Ishikawa (cell line): ENCODE measurements at regions not wholly inside any gene's neighbourhood (a gene's known extent, or its start where the extent isn't known, plus 50 kb on each side); places are given as distances from the start of the nearest gene placed in this dataset.

Source experiments
- CEBPB ChIP-seq: IDR thresholded peaks from 2 replicates; pipeline ENCODE4 v1.6.1; 2012
- CREB1 ChIP-seq: IDR thresholded peaks from 2 replicates; pipeline ENCODE4 v1.6.1; 2012; ENCODE audit warnings: low read depth
- EP300 ChIP-seq: IDR thresholded peaks from 2 replicates; pipeline ENCODE4 v1.6.1; 2012; ENCODE audit warnings: borderline replicate concordance
- MAX ChIP-seq: IDR thresholded peaks from 2 replicates; pipeline ENCODE4 v1.6.1; 2012
- RAD21 ChIP-seq: IDR thresholded peaks from 2 replicates; pipeline ENCODE4 v1.6.1; 2012; ENCODE audit warnings: low read depth
- TAF1 ChIP-seq: IDR thresholded peaks from 2 replicates; pipeline ENCODE4 v1.6.1; 2012; ENCODE audit warnings: low read depth, mild to moderate bottlenecking
- TCF12 ChIP-seq: IDR thresholded peaks from 2 replicates; pipeline ENCODE4 v1.6.1; 2012; ENCODE audit warnings: low read depth
- YY1 ChIP-seq: IDR thresholded peaks from 2 replicates; pipeline ENCODE4 v1.6.1; 2012; ENCODE audit warnings: low read depth
- TF ChIP-seq, protein P1 (sequence below): IDR thresholded peaks from 2 replicates; pipeline ENCODE4 v1.6.1; 2012; ENCODE audit warnings: low read depth, mild to moderate bottlenecking
- TF ChIP-seq, protein P2 (sequence below): IDR thresholded peaks from 2 replicates; pipeline ENCODE4 v1.6.1; 2012

DNA sequence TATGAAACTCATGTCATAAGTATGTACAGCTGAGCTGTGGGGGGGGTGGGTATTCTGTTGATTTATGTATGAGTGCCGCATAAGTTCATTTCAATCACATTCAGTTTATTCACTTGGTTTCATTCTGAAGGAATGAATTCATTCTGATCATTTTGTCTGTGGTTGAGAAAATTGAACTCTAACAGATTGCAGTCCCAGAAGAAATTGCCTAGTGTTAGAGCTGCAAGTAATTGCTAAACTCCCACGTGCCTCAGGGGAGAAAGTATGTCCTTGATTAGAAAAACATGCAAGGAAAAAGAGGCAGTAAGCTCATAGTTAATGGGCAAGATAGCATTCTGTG lies 442.4 kb upstream of the MGAT4C start:
- TF ChIP-seq CREB1 (no peak), CEBPB (no peak), EP300 (no peak), TCF12 (no peak), RAD21 (no peak), YY1 (no peak), TAF1 (no peak), MAX (no peak)
- TF ChIP-seq, protein P1, sequence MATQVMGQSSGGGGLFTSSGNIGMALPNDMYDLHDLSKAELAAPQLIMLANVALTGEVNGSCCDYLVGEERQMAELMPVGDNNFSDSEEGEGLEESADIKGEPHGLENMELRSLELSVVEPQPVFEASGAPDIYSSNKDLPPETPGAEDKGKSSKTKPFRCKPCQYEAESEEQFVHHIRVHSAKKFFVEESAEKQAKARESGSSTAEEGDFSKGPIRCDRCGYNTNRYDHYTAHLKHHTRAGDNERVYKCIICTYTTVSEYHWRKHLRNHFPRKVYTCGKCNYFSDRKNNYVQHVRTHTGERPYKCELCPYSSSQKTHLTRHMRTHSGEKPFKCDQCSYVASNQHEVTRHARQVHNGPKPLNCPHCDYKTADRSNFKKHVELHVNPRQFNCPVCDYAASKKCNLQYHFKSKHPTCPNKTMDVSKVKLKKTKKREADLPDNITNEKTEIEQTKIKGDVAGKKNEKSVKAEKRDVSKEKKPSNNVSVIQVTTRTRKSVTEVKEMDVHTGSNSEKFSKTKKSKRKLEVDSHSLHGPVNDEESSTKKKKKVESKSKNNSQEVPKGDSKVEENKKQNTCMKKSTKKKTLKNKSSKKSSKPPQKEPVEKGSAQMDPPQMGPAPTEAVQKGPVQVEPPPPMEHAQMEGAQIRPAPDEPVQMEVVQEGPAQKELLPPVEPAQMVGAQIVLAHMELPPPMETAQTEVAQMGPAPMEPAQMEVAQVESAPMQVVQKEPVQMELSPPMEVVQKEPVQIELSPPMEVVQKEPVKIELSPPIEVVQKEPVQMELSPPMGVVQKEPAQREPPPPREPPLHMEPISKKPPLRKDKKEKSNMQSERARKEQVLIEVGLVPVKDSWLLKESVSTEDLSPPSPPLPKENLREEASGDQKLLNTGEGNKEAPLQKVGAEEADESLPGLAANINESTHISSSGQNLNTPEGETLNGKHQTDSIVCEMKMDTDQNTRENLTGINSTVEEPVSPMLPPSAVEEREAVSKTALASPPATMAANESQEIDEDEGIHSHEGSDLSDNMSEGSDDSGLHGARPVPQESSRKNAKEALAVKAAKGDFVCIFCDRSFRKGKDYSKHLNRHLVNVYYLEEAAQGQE: no peak
- TF ChIP-seq, protein P2, sequence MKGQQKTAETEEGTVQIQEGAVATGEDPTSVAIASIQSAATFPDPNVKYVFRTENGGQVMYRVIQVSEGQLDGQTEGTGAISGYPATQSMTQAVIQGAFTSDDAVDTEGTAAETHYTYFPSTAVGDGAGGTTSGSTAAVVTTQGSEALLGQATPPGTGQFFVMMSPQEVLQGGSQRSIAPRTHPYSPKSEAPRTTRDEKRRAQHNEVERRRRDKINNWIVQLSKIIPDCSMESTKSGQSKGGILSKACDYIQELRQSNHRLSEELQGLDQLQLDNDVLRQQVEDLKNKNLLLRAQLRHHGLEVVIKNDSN: no peak
